HG02870 (cell line): ENCODE measurements at regions not wholly inside any gene's neighbourhood (a gene's known extent, or its start where the extent isn't known, plus 50 kb on each side); places are given as distances from the start of the nearest gene placed in this dataset.

ENCODE experiments used
- ATAC-seq: cut with Tn5 transposase; IDR thresholded peaks from one replicate; pipeline ENCODE4 v1.9.1; 2021; ENCODE audit warnings: mild to moderate bottlenecking, moderate library complexity; ENCODE audit not compliant: unreplicated experiment

DNA sequence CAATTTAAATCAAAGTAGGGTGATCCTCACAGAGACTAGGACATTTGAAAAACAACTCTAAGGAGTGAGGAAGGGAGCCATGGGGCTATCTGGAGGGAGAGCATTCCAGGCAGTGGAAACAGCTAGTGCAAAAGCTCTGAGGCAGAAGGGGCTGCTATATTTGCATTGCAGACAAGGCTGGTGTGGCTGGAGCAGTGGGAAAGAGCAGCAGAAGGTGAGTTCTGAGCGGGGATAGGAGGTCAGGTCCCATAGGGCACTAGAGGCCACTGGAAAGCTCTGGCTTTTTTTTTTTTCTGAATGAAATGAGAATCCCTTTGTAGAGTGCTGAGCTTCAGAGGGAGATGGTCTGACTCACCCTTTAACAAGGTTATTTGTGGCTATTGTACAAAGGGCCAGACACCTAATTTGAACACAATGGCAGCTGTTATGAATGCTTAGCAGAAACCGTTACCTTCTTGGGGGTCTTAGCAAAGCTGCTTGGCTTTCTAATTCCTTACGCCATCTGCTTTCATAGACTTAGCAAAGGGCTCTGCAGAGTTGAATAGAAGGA lies 291.6 kb downstream of the BUD13 start:
- no peak for ATAC-seq

- no peak for ATAC-seq
These were observed 293.8 kb downstream of the BUD13 start for GRCh38 chr11:116478669-116479668.

DNA sequence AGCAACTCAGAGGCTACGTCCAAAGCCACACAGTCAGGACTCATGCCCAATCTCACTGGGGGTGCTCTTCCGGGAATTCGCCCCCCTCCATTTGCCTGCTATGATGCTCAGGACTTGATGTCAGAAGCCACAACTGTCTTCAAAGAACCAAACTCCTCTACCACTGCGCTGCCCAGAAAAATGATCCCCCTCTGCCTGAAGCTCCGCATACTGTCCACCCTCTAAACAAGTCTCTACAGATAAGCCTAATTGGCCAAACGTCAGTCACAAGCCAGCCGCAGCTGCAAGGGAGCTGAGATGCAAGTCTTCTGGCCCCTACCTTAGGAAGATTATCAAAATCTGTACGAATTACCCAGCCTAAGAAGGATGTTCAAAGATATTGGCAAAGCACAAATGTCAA lies 294.6 kb downstream of the BUD13 start:
- no peak for ATAC-seq

- ATAC-seq, result no peak
These were observed 298.9 kb downstream of the BUD13 start for GRCh38 chr11:116473790-116474346.

DNA sequence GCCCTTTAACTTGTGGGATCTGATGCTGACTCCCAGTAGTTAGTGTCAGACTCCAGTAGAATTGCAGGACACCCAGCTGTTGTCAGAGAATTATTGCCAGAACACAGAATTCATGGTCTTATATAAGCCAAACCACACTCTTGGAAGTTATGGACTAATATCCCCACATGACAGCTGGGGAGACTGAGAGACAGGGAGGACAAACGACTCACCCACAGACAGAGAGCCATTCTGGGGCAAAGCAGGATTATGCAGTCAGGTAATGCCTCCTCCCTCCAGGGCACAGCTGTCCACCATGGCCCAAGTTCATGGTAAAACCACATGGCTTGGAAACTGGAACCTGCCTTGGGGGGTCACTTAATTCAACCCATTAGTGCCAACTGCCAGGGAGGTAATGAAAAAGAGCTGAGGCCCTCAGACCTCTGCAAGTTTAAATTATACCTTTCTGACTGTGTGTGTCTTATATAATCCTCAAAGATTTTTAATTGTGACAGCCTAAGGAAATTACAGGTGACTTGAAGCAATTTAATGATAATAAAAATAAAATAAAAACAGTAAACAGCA lies 299.5 kb downstream of the BUD13 start:
- no peak for ATAC-seq

DNA sequence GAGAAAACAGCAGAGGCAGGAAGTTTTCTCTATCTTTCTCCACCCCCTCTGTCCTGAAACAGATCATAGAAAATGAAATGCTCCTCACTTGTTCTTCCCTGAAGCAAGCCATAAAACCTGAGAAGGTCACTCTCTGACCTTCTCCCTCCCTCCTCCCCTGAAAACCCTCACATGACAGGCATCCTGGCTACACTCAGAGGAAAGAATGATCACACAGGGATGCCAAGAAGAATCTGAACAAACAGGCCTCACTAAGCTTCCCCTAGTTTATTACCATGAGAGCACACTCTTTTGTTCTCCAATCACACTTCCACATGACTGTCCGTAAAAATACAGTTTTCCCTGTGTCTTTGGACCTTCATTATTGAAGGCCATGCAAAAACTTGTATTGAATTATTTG lies 300.1 kb downstream of the BUD13 start:
- no peak for ATAC-seq

DNA sequence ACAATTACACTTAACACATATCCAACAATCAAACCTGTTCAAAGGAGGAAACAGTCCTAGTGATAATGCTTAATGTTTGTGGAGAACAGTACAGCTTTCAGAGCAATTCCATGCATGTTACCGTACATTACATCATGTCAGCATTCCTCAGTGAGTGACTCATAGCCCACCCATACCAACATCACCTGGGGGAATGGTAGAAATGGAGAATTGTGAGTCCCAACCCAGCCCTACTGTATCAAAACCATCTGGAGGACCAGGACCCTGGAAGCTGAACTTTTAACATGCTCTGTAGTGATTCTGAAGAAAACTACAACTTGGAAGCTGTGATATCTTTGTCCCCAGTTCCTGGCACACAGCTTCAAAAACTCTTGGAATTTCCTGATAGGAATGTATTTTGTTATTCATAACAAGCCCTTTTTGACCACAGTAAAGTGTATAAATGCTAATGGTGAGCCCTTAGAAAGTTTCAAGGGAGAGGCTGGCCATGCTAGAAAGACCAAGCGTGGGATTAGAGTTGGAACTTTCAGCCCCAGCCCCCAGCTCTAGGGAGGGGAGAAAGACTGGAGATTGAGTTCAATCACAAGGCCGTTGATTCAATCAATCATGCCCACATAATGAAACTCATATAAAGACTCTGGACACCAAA lies 301.1 kb downstream of the BUD13 start:
- ATAC-seq, result no peak

DNA sequence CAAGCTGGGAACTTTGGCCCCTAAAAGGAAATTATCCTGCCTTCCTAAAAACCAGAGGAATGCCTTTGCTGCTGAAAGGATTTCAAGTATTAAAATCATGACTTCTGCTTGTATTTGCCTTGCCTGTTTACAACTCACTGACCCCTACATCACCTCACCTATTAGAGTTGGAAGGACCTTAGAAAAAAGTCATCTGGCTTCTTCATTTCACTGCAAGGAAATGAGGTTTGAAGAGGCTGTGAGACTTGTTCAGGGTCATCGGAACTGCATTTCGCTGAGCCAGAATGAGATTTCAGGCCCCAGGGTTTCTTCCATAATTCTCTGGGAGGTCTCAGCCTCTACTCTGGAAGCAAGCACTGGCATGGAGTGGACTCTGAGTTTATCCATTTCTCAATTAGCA lies 304.1 kb downstream of the BUD13 start:
- no peak for ATAC-seq

- ATAC-seq, result no peak
These were observed 305.0 kb downstream of the BUD13 start for GRCh38 chr11:116467823-116468222.

DNA sequence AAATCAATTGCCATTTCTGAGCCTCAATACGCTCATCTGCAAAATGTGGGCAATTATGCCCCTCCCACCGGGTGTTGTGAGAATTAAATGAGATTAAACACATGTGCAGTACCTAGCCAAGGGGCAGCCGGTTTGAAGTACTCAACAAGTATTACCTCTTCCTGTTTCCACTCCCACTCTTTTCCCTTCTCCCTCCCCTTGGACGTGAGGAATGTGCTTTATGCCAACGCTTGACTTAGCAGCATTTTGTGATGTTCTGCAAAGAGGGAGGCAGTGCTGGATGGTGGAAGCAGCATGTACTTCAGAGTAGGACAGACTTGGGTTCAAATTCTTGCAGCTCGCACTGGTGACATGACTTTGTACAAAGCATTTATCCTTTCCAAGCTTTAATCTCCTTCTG lies 306.0 kb downstream of the BUD13 start:
- ATAC-seq, result no peak

DNA sequence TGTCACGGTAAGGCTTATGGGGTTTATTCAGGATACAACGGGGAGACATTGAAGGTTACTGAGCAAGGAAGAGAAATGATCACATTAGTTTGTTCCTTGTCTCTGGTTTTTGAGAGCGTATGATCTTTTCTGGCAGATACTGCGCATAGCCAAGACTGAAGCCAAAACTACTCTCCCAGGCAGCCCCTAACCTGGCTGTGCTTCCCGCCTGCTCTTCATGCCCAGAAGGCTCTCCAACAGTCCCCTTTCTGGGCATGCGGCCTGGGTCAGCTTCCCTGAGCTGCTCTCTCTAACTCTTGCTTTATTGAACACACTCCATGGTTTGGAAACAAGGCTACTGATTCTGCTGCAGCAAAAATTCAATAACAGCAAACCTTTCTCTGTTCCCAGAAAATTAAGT lies 306.6 kb downstream of the BUD13 start:
- no peak for ATAC-seq

DNA sequence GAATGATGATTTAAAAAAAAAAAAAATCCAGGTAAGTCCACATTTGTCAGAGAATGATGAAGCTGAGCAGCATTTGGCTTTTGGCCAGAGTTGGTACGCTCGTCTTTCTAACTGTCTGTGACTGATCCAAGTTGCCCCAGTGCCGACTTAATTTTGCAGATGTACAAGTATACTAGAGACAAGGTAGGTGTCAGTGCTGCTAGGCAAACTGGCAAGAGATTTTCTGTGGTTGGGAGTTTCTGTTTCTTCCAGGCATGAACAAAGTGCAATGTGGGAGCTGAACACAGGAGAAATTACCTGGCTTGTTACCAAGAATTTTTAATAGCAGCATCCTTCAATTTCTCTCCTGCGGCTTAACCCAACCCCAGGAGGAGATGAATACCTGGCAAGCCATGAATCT lies 307.7 kb downstream of the BUD13 start:
- ATAC-seq, result no peak

DNA sequence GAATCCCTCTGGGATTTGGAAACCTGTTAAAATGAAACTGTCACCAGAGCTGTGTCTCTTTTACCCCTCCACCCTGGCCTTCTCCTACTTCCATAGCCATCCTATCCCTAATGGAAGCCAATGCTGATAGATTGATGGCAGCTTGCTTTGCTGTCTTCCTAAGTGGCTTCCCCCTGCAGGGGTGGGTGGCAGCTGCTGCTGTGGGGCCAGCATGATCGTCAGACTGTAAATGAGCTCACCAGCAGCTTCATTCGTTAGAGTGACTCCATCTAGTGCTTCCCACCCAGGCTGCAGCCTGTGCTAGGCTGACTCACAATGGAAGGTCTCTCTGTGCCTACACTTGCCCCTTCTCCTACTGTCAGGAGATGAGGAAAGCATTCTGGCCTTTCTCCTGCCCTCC lies 311.0 kb downstream of the BUD13 start:
- ATAC-seq, result no peak

DNA sequence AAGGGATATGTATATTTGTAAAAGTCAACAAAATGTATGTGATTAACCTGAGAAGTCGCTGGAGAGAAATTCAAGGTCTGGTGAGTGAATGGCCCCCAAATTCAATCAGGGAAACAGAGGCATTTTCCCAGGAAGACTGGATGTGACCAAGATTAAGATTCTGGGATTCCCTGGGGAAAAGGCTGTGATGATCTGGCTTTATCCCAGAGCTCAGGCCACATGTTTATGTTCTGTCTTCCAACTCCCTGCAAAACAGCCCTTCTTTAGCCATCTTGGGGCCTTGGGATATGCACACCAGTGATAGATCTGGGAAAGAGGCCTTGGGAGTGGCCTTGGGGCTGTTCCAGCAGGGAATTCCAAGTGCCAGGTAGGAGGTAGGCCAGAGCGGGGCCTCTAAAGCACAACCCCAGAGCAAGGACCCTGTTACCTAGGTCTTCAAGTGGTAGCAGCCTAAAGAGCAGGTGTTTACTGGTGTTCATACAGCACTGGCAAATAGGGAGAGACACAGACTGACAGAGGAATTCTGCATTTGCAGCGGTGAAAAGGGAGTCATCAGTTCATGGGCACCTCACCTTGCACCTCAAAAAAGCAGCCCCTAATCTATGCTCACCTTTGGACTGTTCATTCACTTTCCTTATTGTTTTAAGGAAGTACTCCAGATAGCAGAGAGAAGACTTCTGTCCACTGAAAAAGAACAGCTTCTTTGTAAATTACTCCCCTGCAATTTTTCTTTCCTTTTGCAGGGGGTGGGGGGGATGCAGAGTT lies 312.4 kb downstream of the BUD13 start:
- no peak for ATAC-seq

- ATAC-seq, result no peak
These were observed 313.4 kb downstream of the BUD13 start for GRCh38 chr11:116459185-116460045.

DNA sequence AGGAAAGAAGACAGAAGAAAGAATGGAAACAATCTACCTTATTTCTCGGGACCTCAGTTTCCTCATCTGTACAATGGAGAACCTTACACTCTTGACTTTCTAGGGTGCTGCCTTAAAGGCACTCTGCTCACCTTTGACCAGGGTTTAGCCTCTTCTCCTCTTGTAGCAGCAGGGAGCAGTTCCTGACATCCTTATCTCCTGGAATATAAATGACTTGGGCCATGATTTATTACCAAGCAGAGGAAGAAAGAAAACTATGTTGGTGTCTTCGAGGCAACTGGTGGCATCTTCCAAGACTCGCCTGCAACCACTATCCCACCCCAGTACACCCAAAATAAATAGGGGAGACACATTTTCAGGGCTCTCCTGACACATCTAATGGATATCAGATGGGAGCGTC lies 314.2 kb downstream of the BUD13 start:
- ATAC-seq, result no peak

GRCh38 chr11:116457336-116458007 lies 315.3 kb downstream of the BUD13 start:
- ATAC-seq, result no peak

- no peak for ATAC-seq
These were observed 317.8 kb downstream of the BUD13 start for GRCh38 chr11:116454951-116455350.

GRCh38 chr11:116454020-116454645 lies 318.7 kb downstream of the BUD13 start:
- ATAC-seq, result no peak
